GM10266 (cell line): ENCODE measurements at regions not wholly inside any gene's neighbourhood (a gene's known extent, or its start where the extent isn't known, plus 50 kb on each side); places are given as distances from the start of the nearest gene placed in this dataset.

Source experiments
- DNase-seq: peaks from one replicate; pipeline ENCODE4 v3.0.0; 2012; ENCODE audit errors: extremely low spot score
- CTCF ChIP-seq: IDR thresholded peaks from 2 replicates; pipeline ENCODE4 v1.5.1; 2012; ENCODE audit warnings: mild to moderate bottlenecking, low read depth; ENCODE audit not compliant: control insufficient read depth, insufficient read depth; ENCODE audit errors: missing control alignments

GRCh38 chr10:65470986-65471385 is 1454.8 kb upstream of the LRRTM3 start:
- no peak for TF ChIP-seq CTCF
- no peak for DNase-seq

GRCh38 chr10:65482848-65483247 is 1443.0 kb upstream of the LRRTM3 start:
- no peak for DNase-seq

GRCh38 chr10:65491799-65492198 is 1434.0 kb upstream of the LRRTM3 start:
- no peak for TF ChIP-seq CTCF
- no peak for DNase-seq

More at GRCh38 chr10:65482848-65483247, 1443.0 kb upstream of the LRRTM3 start:
- TF ChIP-seq CTCF = no peak

GRCh38 chr10:65496541-65496940 is 1429.3 kb upstream of the LRRTM3 start:
- no peak for DNase-seq
- no peak for TF ChIP-seq CTCF

GRCh38 chr10:65497837-65498236 is 1428.0 kb upstream of the LRRTM3 start:
- TF ChIP-seq CTCF = no peak
- DNase-seq = no peak

- no peak for DNase-seq
- TF ChIP-seq CTCF = no peak
Observed at GRCh38 chr10:65500716-65501115, 1425.1 kb upstream of the LRRTM3 start.

- no peak for TF ChIP-seq CTCF
- peak; percentile 16 for DNase-seq
Observed at GRCh38 chr10:65501259-65501658, 1424.6 kb upstream of the LRRTM3 start.

- DNase-seq = no peak
- TF ChIP-seq CTCF = no peak
Observed at GRCh38 chr10:65518379-65518778, 1407.5 kb upstream of the LRRTM3 start.
